ENCODE measurements at regions not wholly inside any gene's neighbourhood (a gene's known extent, or its start where the extent isn't known, plus 50 kb on each side); places are given as distances from the start of the nearest gene placed in this dataset.

DNA sequence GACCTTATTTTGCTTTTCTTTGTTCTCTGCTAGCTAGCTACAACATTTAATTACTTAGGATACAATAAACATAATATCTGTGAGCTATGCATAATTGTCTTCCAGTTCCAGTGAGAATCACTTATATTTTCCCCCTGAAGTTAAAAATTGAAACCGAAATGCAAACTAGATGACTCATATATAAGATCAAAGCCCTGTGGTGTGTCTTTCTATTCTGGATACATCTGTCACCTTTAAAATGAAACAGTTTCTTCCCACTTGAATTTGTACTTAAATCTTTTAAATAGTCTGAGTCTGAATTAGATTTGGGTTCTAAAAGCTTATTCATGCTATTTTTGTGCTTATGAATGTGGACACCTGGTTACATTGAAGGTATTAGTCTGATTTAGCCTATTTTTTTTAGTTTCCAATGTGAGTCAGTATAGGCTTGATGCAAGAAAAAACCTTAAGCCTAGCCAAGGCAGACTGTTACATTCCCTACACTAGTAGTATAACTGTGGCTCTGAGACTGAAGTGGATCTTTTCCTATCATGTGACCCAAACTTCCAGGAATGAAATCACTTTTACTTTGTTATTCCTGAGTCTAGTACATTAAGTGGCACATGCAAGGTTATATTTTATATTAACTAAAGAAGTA lies 703.5 kb upstream of the RGMB start:
- no peak for DNase-seq
- ATAC-seq: no peak
- no peaks in the 10 kb centered on the region for H3K36me3 Mint-ChIP-seq (ENCODE audit: low read depth)
- H3K27ac Mint-ChIP-seq: no peak overlapping the region
- H3K4me1 Mint-ChIP-seq (ENCODE audit: low read depth): no peaks in the 10 kb centered on the region
- no peak overlapping the region for H3K4me3 Mint-ChIP-seq
- H3K27me3 Mint-ChIP-seq (ENCODE audit: low read depth): no peaks in the 10 kb centered on the region
- H3K9me3 Mint-ChIP-seq (ENCODE audit: insufficient read depth): no peaks in the 10 kb centered on the region
- ChIA-PET CTCF (no interaction called here), POLR2A (no interaction called here)

DNA sequence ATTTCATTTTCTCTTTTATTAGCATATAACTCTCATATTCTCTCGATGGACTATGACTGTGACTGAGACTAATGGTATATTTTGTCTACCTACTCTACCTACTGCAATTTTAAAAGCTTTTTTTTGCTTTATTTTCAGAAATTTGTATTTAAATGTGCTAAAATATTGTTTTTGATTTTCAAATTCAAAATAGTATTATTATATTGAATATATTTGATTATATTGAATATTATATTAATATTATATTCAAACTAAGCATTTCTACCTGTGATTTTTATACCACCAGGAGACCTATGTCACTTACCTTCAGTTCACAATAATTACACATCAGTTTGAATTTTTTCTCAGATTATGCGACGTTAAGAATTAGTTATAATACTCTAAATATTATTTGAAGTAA lies 700.5 kb upstream of the RGMB start:
- no peaks in the 10 kb centered on the region for H3K36me3 Mint-ChIP-seq (ENCODE audit: low read depth)
- no peaks in the 10 kb centered on the region for H3K9me3 Mint-ChIP-seq (ENCODE audit: insufficient read depth)
- no peaks in the 10 kb centered on the region for H3K27me3 Mint-ChIP-seq (ENCODE audit: low read depth)
- H3K27ac Mint-ChIP-seq: no peak overlapping the region
- H3K4me1 Mint-ChIP-seq (ENCODE audit: low read depth): no peaks in the 10 kb centered on the region
- ChIA-PET POLR2A (no interaction called here), CTCF (no interaction called here)
- no peak for ATAC-seq
- DNase-seq: no peak
- no peak overlapping the region for H3K4me3 Mint-ChIP-seq

DNA sequence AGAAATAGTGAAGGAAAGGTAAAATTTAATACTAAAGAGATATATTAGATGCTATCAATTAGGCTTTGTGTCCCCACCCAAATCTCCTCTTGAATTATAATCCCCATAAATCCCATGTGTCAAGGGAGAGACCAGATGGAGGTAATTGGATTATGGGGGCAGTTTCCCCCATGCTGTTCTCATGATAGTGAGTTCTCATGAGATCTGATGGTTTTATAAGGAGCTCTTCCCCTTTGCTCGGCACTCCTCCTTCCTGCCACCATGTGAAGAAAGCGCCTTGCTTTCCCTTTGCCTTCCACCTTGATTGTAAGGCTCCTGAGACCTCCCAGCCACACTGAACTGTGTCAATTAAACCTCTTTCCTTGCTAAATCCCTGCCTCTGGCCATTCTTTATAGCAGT lies 697.0 kb upstream of the RGMB start:
- H3K27ac Mint-ChIP-seq: no peak overlapping the region
- ChIA-PET POLR2A (no interaction called here), CTCF (no interaction called here)
- H3K4me1 Mint-ChIP-seq (ENCODE audit: low read depth): no peaks in the 10 kb centered on the region
- ATAC-seq (no peak), DNase-seq (no peak)
- H3K36me3 Mint-ChIP-seq (ENCODE audit: low read depth): no peaks in the 10 kb centered on the region
- H3K4me3 Mint-ChIP-seq: no peak overlapping the region
- H3K9me3 Mint-ChIP-seq (ENCODE audit: insufficient read depth): no peaks in the 10 kb centered on the region
- H3K27me3 Mint-ChIP-seq (ENCODE audit: low read depth): no peaks in the 10 kb centered on the region

DNA sequence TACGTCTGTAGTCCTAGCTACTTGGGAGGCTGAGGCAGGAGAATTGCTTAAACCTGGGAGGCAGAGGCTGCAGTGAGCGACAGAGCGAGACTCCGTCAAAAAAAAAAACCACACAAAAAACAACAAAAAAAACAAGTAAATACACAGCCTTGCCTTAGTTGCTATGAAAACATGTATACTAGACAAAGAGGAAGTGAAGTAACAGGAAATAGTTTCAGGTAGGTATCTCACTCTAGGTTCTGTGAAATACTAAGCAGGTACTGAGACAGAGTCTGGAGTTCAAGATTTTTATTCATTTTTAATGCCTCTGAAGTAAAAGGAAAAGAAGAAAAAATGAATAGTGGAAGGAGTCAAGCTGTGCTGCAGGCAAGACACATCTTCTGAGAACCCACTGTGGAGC lies 687.9 kb upstream of the RGMB start:
- POLR2A ChIA-PET: no interaction called here
- CTCF ChIA-PET: no interaction called here
- ATAC-seq (no peak), DNase-seq (no peak)
- Mint-ChIP-seq H3K27me3 (ENCODE audit: low read depth) (no peaks in the 10 kb centered on the region), H3K36me3 (ENCODE audit: low read depth) (no peaks in the 10 kb centered on the region), H3K4me1 (ENCODE audit: low read depth) (no peaks in the 10 kb centered on the region), H3K9me3 (ENCODE audit: insufficient read depth) (no peaks in the 10 kb centered on the region), H3K4me3 (no peak overlapping the region), H3K27ac (no peak overlapping the region)

DNA sequence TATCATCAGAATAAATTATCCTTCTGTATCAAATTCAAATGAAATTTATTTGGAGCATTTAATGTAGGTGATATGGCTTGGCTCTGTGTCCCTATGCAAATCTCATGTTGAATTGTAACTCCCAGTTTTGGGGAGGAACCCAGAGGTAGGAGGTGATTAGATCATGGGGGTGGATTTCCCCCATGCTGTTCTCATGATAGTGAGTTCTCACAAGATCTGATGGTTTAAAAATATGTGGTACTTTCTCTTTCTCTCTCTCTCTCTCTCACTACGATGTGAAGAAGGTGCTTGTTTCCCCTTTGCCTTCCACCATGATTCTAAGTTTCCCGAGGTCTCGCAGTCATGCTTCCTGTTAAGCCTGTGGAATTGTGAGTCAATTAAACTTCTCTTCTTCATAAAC lies 678.4 kb upstream of the RGMB start:
- Mint-ChIP-seq H3K27ac (no peak overlapping the region), H3K9me3 (ENCODE audit: insufficient read depth) (no peaks in the 10 kb centered on the region), H3K4me3 (no peak overlapping the region), H3K36me3 (ENCODE audit: low read depth) (no peaks in the 10 kb centered on the region), H3K4me1 (ENCODE audit: low read depth) (no peaks in the 10 kb centered on the region), H3K27me3 (ENCODE audit: low read depth) (no peaks in the 10 kb centered on the region)
- DNase-seq (no peak), ATAC-seq (no peak)
- ChIA-PET POLR2A (no interaction called here), CTCF (no interaction called here)

DNA sequence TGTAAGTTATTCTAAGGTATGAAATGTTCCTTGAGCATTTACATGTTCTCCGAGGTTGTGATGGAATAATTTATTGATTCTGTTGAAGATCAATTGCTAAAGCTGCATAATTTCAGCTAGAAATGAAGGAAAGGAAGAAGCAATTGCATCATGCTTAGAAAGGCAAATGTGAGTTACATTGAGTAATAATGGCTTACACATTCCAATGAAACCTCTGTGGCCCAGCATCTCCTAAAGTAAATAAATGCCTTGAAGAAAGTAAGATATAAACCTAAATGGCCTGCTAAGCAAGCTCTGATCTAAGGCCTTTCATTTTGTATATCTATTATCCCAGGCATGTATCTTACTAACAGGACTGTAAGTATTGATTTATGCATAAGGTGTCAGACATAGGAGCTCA lies 677.3 kb upstream of the RGMB start:
- POLR2A ChIA-PET: no interaction called here

DNA sequence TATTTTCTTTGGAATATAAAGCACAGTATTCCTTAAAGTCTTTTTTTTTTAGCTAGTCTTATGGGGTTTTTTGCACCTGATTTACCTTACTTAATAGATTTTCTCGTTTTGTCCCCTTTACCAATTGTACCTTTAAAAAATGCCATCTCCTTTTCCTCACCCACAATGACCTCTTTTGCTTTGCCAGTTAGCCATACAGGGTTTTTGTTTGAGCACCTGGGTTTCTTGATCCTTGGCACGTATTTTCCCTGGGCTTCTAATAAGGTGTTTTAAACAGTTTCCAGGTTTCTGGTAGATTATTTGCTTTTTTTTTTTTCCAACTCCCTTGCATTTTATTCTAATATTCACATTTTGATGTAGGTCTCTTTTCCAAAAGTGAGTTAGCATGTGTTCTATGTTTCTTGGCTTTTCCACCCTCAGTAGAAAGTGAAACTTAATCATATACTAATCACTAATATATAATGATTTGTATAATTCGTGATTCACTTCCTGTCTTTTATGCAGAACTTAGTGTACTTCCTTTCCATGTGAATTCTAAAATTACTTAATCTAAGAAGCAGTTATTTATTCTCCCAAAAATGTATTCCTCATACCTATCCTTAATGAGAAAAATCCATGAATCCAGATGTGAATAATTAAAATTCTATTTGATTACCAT lies 673.9 kb upstream of the RGMB start:
- DNase-seq (no peak), ATAC-seq (no peak)
- Mint-ChIP-seq H3K4me3 (no peak overlapping the region), H3K9me3 (ENCODE audit: insufficient read depth) (no peaks in the 10 kb centered on the region), H3K36me3 (ENCODE audit: low read depth) (no peaks in the 10 kb centered on the region), H3K4me1 (ENCODE audit: low read depth) (no peaks in the 10 kb centered on the region), H3K27me3 (ENCODE audit: low read depth) (no peaks in the 10 kb centered on the region), H3K27ac (no peak overlapping the region)
- POLR2A ChIA-PET: no interaction called here
- CTCF ChIA-PET: no interaction called here

More for the DNA sequence above, 677.3 kb upstream of the RGMB start:
- CTCF ChIA-PET: no interaction called here
- no peak overlapping the region for H3K27ac Mint-ChIP-seq
- no peaks in the 10 kb centered on the region for H3K9me3 Mint-ChIP-seq (ENCODE audit: insufficient read depth)
- no peaks in the 10 kb centered on the region for H3K4me1 Mint-ChIP-seq (ENCODE audit: low read depth)
- H3K36me3 Mint-ChIP-seq (ENCODE audit: low read depth): no peaks in the 10 kb centered on the region
- no peak overlapping the region for H3K4me3 Mint-ChIP-seq
- ATAC-seq: no peak
- DNase-seq: no peak
- no peaks in the 10 kb centered on the region for H3K27me3 Mint-ChIP-seq (ENCODE audit: low read depth)

DNA sequence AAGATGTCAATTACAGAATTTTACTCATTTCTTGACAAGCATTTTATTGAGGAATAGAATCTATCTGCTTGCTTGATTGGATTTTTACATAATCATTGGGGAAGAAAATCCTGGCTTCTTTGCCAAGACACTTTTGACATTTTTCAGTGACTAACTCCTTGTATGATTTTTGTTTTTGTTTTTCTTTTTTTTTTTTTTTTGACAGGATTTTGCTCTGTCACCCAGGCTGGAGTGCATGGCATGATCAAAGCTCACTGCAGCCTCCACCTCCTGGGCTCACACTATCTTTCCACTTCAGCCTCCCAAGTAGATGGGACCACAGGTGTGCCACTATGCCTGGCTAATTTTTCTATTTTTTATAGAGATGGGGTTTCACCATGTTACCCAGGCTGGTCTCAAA lies 672.3 kb upstream of the RGMB start:
- DNase-seq (no peak), ATAC-seq (no peak)
- no peaks in the 10 kb centered on the region for H3K36me3 Mint-ChIP-seq (ENCODE audit: low read depth)
- ChIA-PET POLR2A (no interaction called here), CTCF (no interaction called here)
- no peaks in the 10 kb centered on the region for H3K27me3 Mint-ChIP-seq (ENCODE audit: low read depth)
- H3K4me1 Mint-ChIP-seq (ENCODE audit: low read depth): no peaks in the 10 kb centered on the region
- no peak overlapping the region for H3K27ac Mint-ChIP-seq
- H3K9me3 Mint-ChIP-seq (ENCODE audit: insufficient read depth): no peaks in the 10 kb centered on the region
- H3K4me3 Mint-ChIP-seq: no peak overlapping the region

DNA sequence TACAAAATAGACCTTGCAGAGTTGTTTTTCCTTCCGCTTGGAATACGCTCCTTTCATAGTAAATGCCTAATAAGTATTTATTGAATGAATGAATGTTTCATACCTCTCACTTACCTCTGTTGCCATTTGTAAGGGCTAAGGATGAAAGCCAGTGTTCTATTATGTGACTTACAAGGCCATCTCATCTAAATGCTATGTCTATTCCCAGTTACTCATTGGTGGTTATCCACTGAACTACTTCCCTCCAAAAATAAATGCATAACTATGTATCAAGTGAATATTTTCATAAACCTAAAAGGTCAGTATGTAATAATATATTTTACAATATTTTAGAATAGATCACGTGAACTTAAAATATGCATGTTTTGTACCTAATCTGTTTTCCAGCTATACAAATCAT lies 670.5 kb upstream of the RGMB start:
- Mint-ChIP-seq H3K27me3 (ENCODE audit: low read depth) (no peaks in the 10 kb centered on the region), H3K9me3 (ENCODE audit: insufficient read depth) (no peaks in the 10 kb centered on the region), H3K4me1 (ENCODE audit: low read depth) (no peaks in the 10 kb centered on the region), H3K27ac (no peak overlapping the region), H3K36me3 (ENCODE audit: low read depth) (no peaks in the 10 kb centered on the region), H3K4me3 (no peak overlapping the region)
- DNase-seq: no peak
- ChIA-PET CTCF (no interaction called here), POLR2A (no interaction called here)
- no peak for ATAC-seq

DNA sequence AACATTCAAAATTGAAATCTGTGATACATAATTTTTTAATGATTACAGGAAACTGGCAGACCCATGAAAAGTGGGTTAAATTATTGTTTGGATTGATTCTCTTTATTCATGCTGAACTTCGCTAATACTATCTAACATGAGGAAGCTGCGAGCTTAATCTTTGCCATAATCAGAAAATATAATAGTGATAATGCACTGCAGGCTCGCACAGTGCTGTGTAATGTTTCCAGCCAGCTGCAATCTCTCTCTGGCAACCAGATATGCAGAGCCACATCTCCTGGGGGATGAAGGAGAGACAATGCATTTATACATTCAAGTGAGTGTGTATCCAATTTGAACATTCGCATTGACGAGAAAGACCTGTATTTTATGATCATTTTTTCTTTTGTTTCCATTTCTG lies 669.7 kb upstream of the RGMB start:
- no peak for DNase-seq
- H3K4me3 Mint-ChIP-seq: no peak overlapping the region
- no peak for ATAC-seq
- no peaks in the 10 kb centered on the region for H3K36me3 Mint-ChIP-seq (ENCODE audit: low read depth)
- H3K4me1 Mint-ChIP-seq (ENCODE audit: low read depth): no peaks in the 10 kb centered on the region
- H3K9me3 Mint-ChIP-seq (ENCODE audit: insufficient read depth): no peaks in the 10 kb centered on the region
- H3K27ac Mint-ChIP-seq: no peak overlapping the region
- H3K27me3 Mint-ChIP-seq (ENCODE audit: low read depth): no peaks in the 10 kb centered on the region
- CTCF ChIA-PET: no interaction called here
- POLR2A ChIA-PET: no interaction called here

DNA sequence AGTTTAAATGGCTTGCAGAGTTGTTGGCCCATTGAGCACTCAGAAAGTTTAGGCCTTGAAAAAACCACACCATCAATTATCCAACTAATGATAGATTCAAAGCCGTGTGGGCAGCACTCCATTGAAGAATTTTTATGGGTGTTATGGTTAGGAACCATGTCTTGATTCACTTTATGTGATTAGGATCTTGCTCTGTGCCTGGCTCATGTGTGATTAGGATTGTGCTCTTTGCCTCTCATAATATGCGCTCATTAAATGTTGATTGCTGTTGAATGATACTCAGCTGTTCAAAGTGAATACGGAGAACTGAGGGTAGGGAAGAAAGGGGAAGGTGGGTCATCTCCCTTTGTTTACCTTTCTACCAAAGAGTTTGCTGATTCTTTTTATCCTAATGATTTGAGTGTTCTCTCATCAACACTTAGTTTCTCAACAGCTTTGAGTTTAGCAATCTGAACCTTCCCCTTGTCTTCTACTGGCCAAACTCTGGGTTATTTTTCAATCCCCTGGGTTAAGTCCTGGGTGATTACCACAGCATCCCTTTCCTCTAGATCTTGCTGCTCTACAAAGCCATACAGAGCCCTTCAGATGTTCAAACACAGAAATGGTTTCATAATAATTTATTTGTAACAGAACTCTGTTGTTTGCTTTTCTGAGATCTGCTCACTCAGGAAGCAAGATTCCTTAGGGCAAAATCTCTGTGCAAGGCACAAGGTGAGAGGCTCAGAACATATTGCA lies 668.8 kb upstream of the RGMB start:
- H3K36me3 Mint-ChIP-seq (ENCODE audit: low read depth): no peaks in the 10 kb centered on the region
- CTCF ChIA-PET: no interaction called here

DNA sequence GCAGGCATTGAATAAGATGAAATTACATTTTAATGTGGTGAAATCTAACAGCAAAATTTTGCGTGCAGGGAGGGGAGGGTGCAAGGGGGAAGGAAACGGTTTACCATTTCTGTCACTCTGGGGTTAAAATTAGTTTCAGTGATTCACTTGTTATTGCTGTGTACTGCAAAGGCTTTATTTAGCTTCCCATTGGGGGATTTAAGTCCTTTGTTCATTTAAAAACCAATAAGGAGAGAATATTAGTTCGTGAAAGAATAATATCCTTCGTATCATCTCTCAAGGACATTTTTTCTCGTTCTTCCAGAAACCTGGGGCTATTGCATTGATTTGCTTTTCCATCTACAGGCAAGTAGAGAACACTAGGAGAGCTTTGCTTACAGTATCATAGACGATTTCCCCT lies 667.8 kb upstream of the RGMB start:
- Mint-ChIP-seq H3K27me3 (ENCODE audit: low read depth) (no peaks in the 10 kb centered on the region), H3K36me3 (ENCODE audit: low read depth) (no peaks in the 10 kb centered on the region), H3K9me3 (ENCODE audit: insufficient read depth) (no peaks in the 10 kb centered on the region), H3K4me1 (ENCODE audit: low read depth) (no peaks in the 10 kb centered on the region), H3K4me3 (no peak overlapping the region), H3K27ac (no peak overlapping the region)
- DNase-seq (no peak), ATAC-seq (no peak)
- CTCF ChIA-PET: no interaction called here
- POLR2A ChIA-PET: no interaction called here

More for the DNA sequence above, 668.8 kb upstream of the RGMB start:
- Mint-ChIP-seq H3K4me3 (no peak overlapping the region), H3K9me3 (ENCODE audit: insufficient read depth) (no peaks in the 10 kb centered on the region), H3K4me1 (ENCODE audit: low read depth) (no peaks in the 10 kb centered on the region), H3K27me3 (ENCODE audit: low read depth) (no peaks in the 10 kb centered on the region), H3K27ac (no peak overlapping the region)
- POLR2A ChIA-PET: no interaction called here
- ATAC-seq (no peak), DNase-seq (no peak)
